GM18861 (cell line): ENCODE measurements at regions not wholly inside any gene's neighbourhood (a gene's known extent, or its start where the extent isn't known, plus 50 kb on each side); places are given as distances from the start of the nearest gene placed in this dataset.
"Not testable (repeated sequence)": the region's sequence is repeated elsewhere in the genome, so short reads cannot be mapped to it uniquely, and the experiment has no call there.

Experiments
- ATAC-seq: cut with Tn5 transposase; IDR thresholded peaks from one replicate; pipeline ENCODE4 v1.9.1; 2021; ENCODE audit not compliant: unreplicated experiment

DNA sequence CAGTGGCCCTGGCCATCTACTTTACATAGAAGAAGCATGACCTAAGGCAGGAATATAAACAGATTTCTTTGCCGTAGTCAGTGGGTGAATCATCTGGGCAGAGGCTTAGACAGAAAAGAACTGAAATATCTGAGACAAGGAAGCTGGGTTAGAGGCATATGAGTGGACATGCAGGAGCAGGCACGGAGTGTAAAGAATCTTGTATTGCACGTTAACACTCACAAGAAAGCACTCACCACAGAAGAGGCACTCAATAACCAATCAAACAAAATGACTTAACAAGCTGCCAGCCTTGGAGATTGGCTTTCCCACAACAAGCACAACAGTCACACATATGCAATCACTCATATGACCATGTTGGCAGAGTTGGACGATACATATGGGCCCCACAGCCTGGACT is 364.9 kb downstream of the FOXD4L5 start:
- not testable (repeated sequence) for ATAC-seq

DNA sequence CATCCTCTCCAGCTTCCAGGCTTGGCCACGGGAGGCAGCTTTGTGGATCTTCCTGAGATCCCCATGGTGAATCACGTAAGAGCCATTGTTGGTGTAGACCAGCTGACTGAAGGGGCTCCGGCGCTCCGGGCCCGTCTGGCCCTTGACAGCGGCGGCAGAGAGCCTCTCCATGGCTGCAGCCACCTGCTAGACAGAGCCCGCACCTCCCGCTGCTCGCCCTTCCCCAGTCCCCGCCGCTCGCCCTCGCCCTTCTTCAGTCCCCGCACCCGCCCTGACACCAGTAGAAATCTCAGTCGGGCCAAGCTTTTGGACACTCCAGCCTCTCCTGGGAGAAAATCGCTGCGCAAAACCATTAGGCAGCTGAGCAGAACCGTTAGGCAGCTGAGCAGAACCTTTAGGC is 396.4 kb downstream of the FOXD4L5 start:
- not testable (repeated sequence) for ATAC-seq

DNA sequence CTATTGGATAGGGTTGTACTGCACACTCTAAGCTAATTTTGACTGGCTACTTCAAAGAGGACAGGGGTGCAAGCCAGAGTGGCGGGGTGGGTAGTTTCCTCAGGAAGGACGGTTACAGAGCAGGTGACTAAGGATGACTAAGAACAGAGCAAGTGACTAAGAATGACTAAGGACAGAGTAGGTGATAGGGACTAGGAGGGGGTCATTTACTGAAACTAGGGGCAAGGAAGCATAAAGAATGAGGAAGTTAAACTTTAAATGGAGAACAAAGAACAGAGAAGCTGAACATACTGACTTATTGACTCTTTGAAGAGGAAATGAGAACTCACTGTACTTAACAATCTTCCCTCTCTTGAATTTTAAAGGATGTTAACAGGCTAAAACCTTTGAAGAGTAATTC is 414.4 kb downstream of the FOXD4L5 start:
- ATAC-seq, result peak; percentile 74
